K562 (cell line): ENCODE measurements at regions not wholly inside any gene's neighbourhood (a gene's known extent, or its start where the extent isn't known, plus 50 kb on each side); places are given as distances from the start of the nearest gene placed in this dataset.

Experiments used
- ATAC-seq: fragments of 200-7000 bp; cut with Tn5 transposase; 3 replicates; pipeline ENCODE4 v1.9.1; 2020; ENCODE audit warnings: moderate library complexity
- BruUV-seq: library from RNA; stranded (reverse); fragments of 400-500 nt; replicated peaks from 2 replicates; lab custom pipeline; 2021; lab: Mats Ljungman, UMichigan
- CTCF ChIA-PET: fragments of 300-600 bp; formaldehyde crosslinking; extraction: SDS; loops from one replicate; lab custom pipeline; 2021; ENCODE audit warnings: low intra/inter-chr PET ratio; lab: Yijun Ruan, JAX
- POLR2A ChIA-PET: fragments of 300-600, 350-650 bp; sonication (Branson Sonifier 250); formaldehyde crosslinking; extraction: SDS; loops from one replicate; lab custom pipeline; 2021; ENCODE audit warnings: antibody characterized with exemption, inconsistent platforms; lab: Yijun Ruan, JAX
- DNase-seq, 4 experiments: peaks; one replicate each; pipeline versions ENCODE4 v3.0.0 to v3.0.0-alpha.2; 2011 to 2018; ENCODE audit warnings: low spot score in 3 of 4, mixed read lengths in 3 of 4; ENCODE audit errors: extremely low read depth in 1 of 4
- FAIRE-seq: peaks from 2 replicates; lab custom pipeline; 2011; peaks lifted over from hg19 to GRCh38; lab: Jason Lieb, UNC
- H2AFZ ChIP-seq: 2 replicates; pipeline ENCODE4 v1.6.0; 2011; ENCODE audit warnings: low read depth, low read length, control low read depth, inconsistent platforms
- H3K27ac ChIP-seq: fragments of 200-600 bp; 3 replicates; pipeline ENCODE4 v1.8.0; 2011; ENCODE audit warnings: low read depth, mild to moderate bottlenecking, control low read depth, inconsistent platforms, low read length, moderate library complexity, mixed read lengths; ENCODE audit errors: extremely low read depth
- H3K27me3 ChIP-seq, 2 experiments: fragments of 300-600 bp in 1 of 2; 2 replicates in 1 of 2; 3 replicates in 1 of 2; pipeline versions ENCODE4 v1.6.0 to v1.8.0; 2011; ENCODE audit warnings: inconsistent platforms in 2 of 2, low read length in 2 of 2, mild to moderate bottlenecking in 1 of 2, mixed read lengths in 1 of 2, moderate library complexity in 1 of 2; ENCODE audit not compliant: control insufficient read depth in 2 of 2, insufficient read depth in 2 of 2
- H3K36me3 ChIP-seq: fragments of 300-600 bp; 3 replicates; pipeline ENCODE4 v1.8.0; 2011; ENCODE audit warnings: mild to moderate bottlenecking, low read length, inconsistent platforms; ENCODE audit not compliant: control insufficient read depth, insufficient read depth
- H3K4me1 ChIP-seq, 2 experiments: fragments of 200-600 bp in 1 of 2; replicated peaks in 1 of 2; 2 replicates in 1 of 2; 3 replicates in 1 of 2; pipeline versions ENCODE4 v1.5.1 to v1.8.0; 2011; ENCODE audit warnings: inconsistent platforms in 2 of 2, low read length in 2 of 2, mild to moderate bottlenecking in 1 of 2, mixed read lengths in 1 of 2, moderate library complexity in 1 of 2; ENCODE audit not compliant: control insufficient read depth in 2 of 2, insufficient read depth in 2 of 2
- H3K4me2 ChIP-seq: 2 replicates; pipeline ENCODE4 v1.6.1; 2011; ENCODE audit warnings: low read length, control low read depth, inconsistent platforms, mixed read lengths; ENCODE audit not compliant: insufficient read depth
- H3K4me3 ChIP-seq: fragments of 200-600 bp; sonication (generic), shearing (Covaris generic); 2 replicates; pipeline ENCODE4 v1.5.1; 2016; ENCODE audit warnings: control low read depth, inconsistent platforms
- H3K79me2 ChIP-seq: fragments of 200-600 bp; 3 replicates; pipeline ENCODE4 v1.8.0; 2011; ENCODE audit warnings: low read length, inconsistent platforms; ENCODE audit not compliant: control insufficient read depth, insufficient read depth
- H3K9ac ChIP-seq, 2 experiments: 2 replicates each; pipeline versions ENCODE4 v1.6.0 to v1.6.1; 2011; ENCODE audit warnings: low read depth in 2 of 2, low read length in 2 of 2, control low read depth in 1 of 2, inconsistent platforms in 1 of 2, mild to moderate bottlenecking in 1 of 2, mixed read lengths in 1 of 2; ENCODE audit not compliant: insufficient read depth in 1 of 2
- H3K9me1 ChIP-seq: one replicate; pipeline ENCODE4 v1.6.0; 2011; ENCODE audit warnings: inconsistent platforms, mild to moderate bottlenecking, low read length, moderate library complexity; ENCODE audit not compliant: control insufficient read depth, insufficient read depth
- H3K9me3 ChIP-seq: replicated peaks from 2 replicates; pipeline ENCODE4 v1.5.1; 2011; ENCODE audit warnings: low read depth, low read length, inconsistent platforms; ENCODE audit not compliant: control insufficient read depth, insufficient read depth
- H4K20me1 ChIP-seq: replicated peaks from 2 replicates; pipeline ENCODE4 v1.6.1; 2011; ENCODE audit warnings: low read length, inconsistent platforms, mixed read lengths; ENCODE audit not compliant: control insufficient read depth, insufficient read depth
- DIDO1 ChIP-seq: fragments of 450-650 bp; IDR thresholded peaks from 2 replicates; pipeline ENCODE4 v1.6.1; 2016; ENCODE audit warnings: low read depth, missing biosample characterization, missing genetic modification characterization
- EHMT2 ChIP-seq: fragments of 450-650 bp; IDR thresholded peaks from 2 replicates; pipeline ENCODE4 v1.6.1; 2018; ENCODE audit warnings: antibody characterized with exemption
- HNRNPK ChIP-seq: fragments of 200-400 bp; formaldehyde crosslinking; IDR thresholded peaks from one replicate; pipeline ENCODE4 v1.6.1; 2018; ENCODE audit warnings: mild to moderate bottlenecking, low read depth, low read length; ENCODE audit not compliant: poor library complexity, severe bottlenecking
- NRF1 ChIP-seq, 2 experiments: fragments of 450-650 bp; IDR thresholded peaks in 1 of 2; conservative IDR thresholded peaks in 1 of 2; 2 replicates each; pipeline ENCODE4 v1.6.1; 2014; ENCODE audit warnings: mild to moderate bottlenecking in 2 of 2
- ZBTB40 ChIP-seq, 2 experiments: fragments of 450-650 bp in 1 of 2; sonication (generic) in 1 of 2; formaldehyde crosslinking in 1 of 2; IDR thresholded peaks; 2 replicates each; pipeline versions ENCODE4 v1.7.1 to v1.9.0; 2016 to 2022; ENCODE audit warnings: inconsistent platforms in 1 of 2, mild to moderate bottlenecking in 1 of 2, missing genetic modification reagents in 1 of 2
- ZNF609 ChIP-seq: sonication (generic); formaldehyde crosslinking; IDR thresholded peaks from 2 replicates; pipeline ENCODE4 v1.8.1; 2023; ENCODE audit warnings: missing genetic modification reagents, mild to moderate bottlenecking, borderline replicate concordance
- WGBS: fragments of 100-300 bp; shearing (Covaris generic); methylation state at CpG from one replicate; pipeline ENCODE4 v1.1.6; 2016; ENCODE audit warnings: low coverage, mixed read lengths; ENCODE audit not compliant: insufficient coverage; ENCODE audit errors: missing lambda C conversion rate; 5-methylcytosine and 5-hydroxymethylcytosine counted together
- in situ Hi-C: fragments of 300-500 bp; cut with MboI; formaldehyde crosslinking; loops from 4 replicates; pipeline ENCODE4 v1.15.0; 2018; ENCODE audit warnings: inconsistent platforms, mixed read lengths
- intact Hi-C: fragments of 100-400 bp; cut with micrococcal nuclease; formaldehyde crosslinking; loops from 2 replicates; pipeline ENCODE4 v1.14.2; 2022

DNA sequence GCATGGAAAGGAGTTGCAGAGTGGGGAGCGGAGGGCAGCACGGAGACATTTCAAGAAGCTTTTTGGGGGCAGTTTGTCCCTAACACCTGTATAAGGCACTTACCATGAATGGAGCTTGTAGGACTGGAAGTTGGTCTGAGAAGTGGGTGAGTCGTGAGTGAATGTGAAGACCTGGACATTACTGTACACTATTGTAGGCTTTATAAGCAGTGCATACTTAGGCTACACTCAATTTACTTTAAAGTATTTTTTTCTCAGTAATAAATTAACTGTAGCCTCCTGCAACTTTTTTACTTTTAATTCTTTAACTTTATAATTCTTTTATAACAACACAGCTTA lies 141.6 kb upstream of the ETV3 start:
- in situ Hi-C loops = no loop called here
- no peak for DNase-seq
- Histone ChIP-seq H3K4me2 (peak overlapping the region; percentile 85), H3K79me2 (0 out of 3 replicates have a peak, but pooled peaks cover 4% of the 10 kb centered on the region), H4K20me1 (no peaks in the 10 kb centered on the region), H3K4me1 (peaks cover 22 to 50% of the 10 kb centered on the region in 2 experiments), H3K27me3 (no peaks in the 10 kb centered on the region), H3K4me3 (no peak overlapping the region), H3K9me3 (no peaks in the 10 kb centered on the region), H3K9ac (peak overlapping the region in 1 of 2 experiments; percentile 60; a peak in 2 of 4 replicates), H2AFZ (peak overlapping the region; percentile 70), H3K9me1 (no peaks in the 10 kb centered on the region), H3K27ac (peak overlapping the region; percentile 56; the same call in 2 of the 3 replicates), H3K36me3 (no peaks in the 10 kb centered on the region; the same call in 2 of the 3 replicates)
- BruUV-seq = no TSS peak
- no peak for ATAC-seq
- POLR2A ChIA-PET = interaction anchor here (0.6 to 1.6 kb wide), 5 partner anchors 9 to 262 kb away, joined by 3 to 6 read pairs (median 4); no protein-coding TSS in a partner anchor
- intact Hi-C loops = no loop called here
- CTCF ChIA-PET = no interaction called here
- FAIRE-seq = no peak
- 2% methylated on average over 3 of the region's 3 CpGs for WGBS
- no peak for TF ChIP-seq DIDO1
- TF ChIP-seq EHMT2 = peak; percentile 56; the same call in 1 of the 2 replicates
- no peak for TF ChIP-seq HNRNPK
- 0 out of 2 replicates have a peak, but pooled peaks have one; percentile 67 for TF ChIP-seq ZNF609
- no peak for TF ChIP-seq NRF1 (conservative IDR thresholded peaks at IDR 0.05 in 1 of 2, IDR thresholded peaks at IDR 0.05 in 1 of 2)
- peak; percentile 13; the same call in 1 of the 2 replicates for TF ChIP-seq ZBTB40 (IDR thresholded peaks at IDR 0.05)
- TF ChIP-seq ZBTB40 (CRISPR knock-in tag; IDR thresholded peaks at IDR 0.05) = no peak
